Activated T-cell treated with anti-CD3 and anti-CD28 coated beads, Interleukin-2, amount 50 U/mL, for 24 hours (primary cell): ENCODE measurements at regions not wholly inside any gene's neighbourhood (a gene's known extent, or its start where the extent isn't known, plus 50 kb on each side); places are given as distances from the start of the nearest gene placed in this dataset.
"Not testable (repeated sequence)": the region's sequence is repeated elsewhere in the genome, so short reads cannot be mapped to it uniquely, and the experiment has no call there.

Experiments
- DNase-seq: peaks from one replicate; pipeline ENCODE4 v3.0.0-alpha.2; 2020
- H3K27ac Mint-ChIP-seq: 2 replicates; pipeline ENCODE4 v1.8.0; 2020; ENCODE audit warnings: mild to moderate bottlenecking, mixed read lengths
- H3K27me3 Mint-ChIP-seq: 2 replicates; pipeline ENCODE4 v1.8.0; 2020; ENCODE audit warnings: mixed read lengths
- H3K36me3 Mint-ChIP-seq: 2 replicates; pipeline ENCODE4 v1.8.0; 2020; ENCODE audit warnings: low read depth, mixed read lengths
- H3K4me1 Mint-ChIP-seq: 2 replicates; pipeline ENCODE4 v1.8.0; 2020; ENCODE audit warnings: low read depth, mixed read lengths
- H3K4me3 Mint-ChIP-seq: 2 replicates; pipeline ENCODE4 v1.8.0; 2020; ENCODE audit warnings: mild to moderate bottlenecking, moderate library complexity, mixed read lengths
- H3K9me3 Mint-ChIP-seq: 2 replicates; pipeline ENCODE4 v1.8.0; 2020; ENCODE audit warnings: mixed read lengths

GRCh38 chr5:57041570-57041969 is 89.6 kb upstream of the MIER3 start:
- Mint-ChIP-seq H3K27ac (no peak overlapping the region), H3K36me3 (no peaks in the 10 kb centered on the region), H3K4me3 (no peak overlapping the region), H3K9me3 (no peaks in the 10 kb centered on the region), H3K4me1 (no peaks in the 10 kb centered on the region), H3K27me3 (no peaks in the 10 kb centered on the region)
- no peak for DNase-seq

GRCh38 chr5:57042524-57042931 is 90.6 kb upstream of the MIER3 start:
- Mint-ChIP-seq H3K9me3 (no peaks in the 10 kb centered on the region), H3K4me1 (no peaks in the 10 kb centered on the region), H3K4me3 (no peak overlapping the region), H3K36me3 (no peaks in the 10 kb centered on the region), H3K27ac (peak overlapping the region; percentile 7), H3K27me3 (no peaks in the 10 kb centered on the region)
- DNase-seq, result no peak

GRCh38 chr5:57054135-57054534 is 102.2 kb upstream of the MIER3 start:
- Mint-ChIP-seq H3K4me1 (no peaks in the 10 kb centered on the region), H3K27ac (no peak overlapping the region), H3K9me3 (no peaks in the 10 kb centered on the region), H3K4me3 (no peak overlapping the region), H3K27me3 (peaks cover 7% of the 10 kb centered on the region), H3K36me3 (no peaks in the 10 kb centered on the region)
- no peak for DNase-seq

- Mint-ChIP-seq H3K4me3 (no peak overlapping the region), H3K27me3 (peaks cover 7% of the 10 kb centered on the region), H3K9me3 (no peaks in the 10 kb centered on the region), H3K4me1 (no peaks in the 10 kb centered on the region), H3K36me3 (no peaks in the 10 kb centered on the region), H3K27ac (no peak overlapping the region)
- no peak for DNase-seq
These were observed 102.7 kb upstream of the MIER3 start for GRCh38 chr5:57054671-57055070.

- Mint-ChIP-seq H3K27me3 (peaks cover 7% of the 10 kb centered on the region), H3K4me1 (no peaks in the 10 kb centered on the region), H3K4me3 (no peak overlapping the region), H3K36me3 (no peaks in the 10 kb centered on the region), H3K27ac (no peak overlapping the region), H3K9me3 (no peaks in the 10 kb centered on the region)
- DNase-seq, result no peak
These were observed 103.8 kb upstream of the MIER3 start for GRCh38 chr5:57055731-57056130.

GRCh38 chr5:57063773-57064172 is 110.1 kb upstream of the GPBP1 start:
- Mint-ChIP-seq H3K4me1 (no peaks in the 10 kb centered on the region), H3K27ac (no peak overlapping the region), H3K4me3 (no peak overlapping the region), H3K9me3 (peaks cover 4% of the 10 kb centered on the region), H3K36me3 (no peaks in the 10 kb centered on the region), H3K27me3 (peaks cover 14% of the 10 kb centered on the region)
- DNase-seq, result no peak

GRCh38 chr5:57066924-57067596 is 106.8 kb upstream of the GPBP1 start:
- H3K27me3 Mint-ChIP-seq, result peaks cover 13% of the 10 kb centered on the region
- DNase-seq, result no peak

GRCh38 chr5:57067597-57067924 is 106.3 kb upstream of the GPBP1 start:
- Mint-ChIP-seq H3K4me1 (no peaks in the 10 kb centered on the region), H3K9me3 (peaks cover 10% of the 10 kb centered on the region), H3K4me3 (no peak overlapping the region), H3K36me3 (no peaks in the 10 kb centered on the region), H3K27me3 (peaks cover 16% of the 10 kb centered on the region), H3K27ac (no peak overlapping the region)
- DNase-seq, result no peak

More at GRCh38 chr5:57066924-57067596, 106.8 kb upstream of the GPBP1 start:
- H3K36me3 Mint-ChIP-seq, result no peaks in the 10 kb centered on the region
- no peak overlapping the region for H3K27ac Mint-ChIP-seq
- H3K9me3 Mint-ChIP-seq, result peaks cover 10% of the 10 kb centered on the region
- H3K4me1 Mint-ChIP-seq, result no peaks in the 10 kb centered on the region
- no peak overlapping the region for H3K4me3 Mint-ChIP-seq

- Mint-ChIP-seq H3K9me3 (peaks cover 10% of the 10 kb centered on the region), H3K4me1 (no peaks in the 10 kb centered on the region), H3K36me3 (no peaks in the 10 kb centered on the region), H3K27me3 (peaks cover 18% of the 10 kb centered on the region), H3K27ac (no peak overlapping the region), H3K4me3 (no peak overlapping the region)
- no peak for DNase-seq
These were observed 104.6 kb upstream of the GPBP1 start for GRCh38 chr5:57069115-57069835.

- Mint-ChIP-seq H3K27ac (no peak overlapping the region), H3K9me3 (peaks cover 6% of the 10 kb centered on the region), H3K36me3 (no peaks in the 10 kb centered on the region), H3K4me1 (no peaks in the 10 kb centered on the region), H3K27me3 (peaks cover 9% of the 10 kb centered on the region), H3K4me3 (no peak overlapping the region)
- DNase-seq, result no peak
These were observed 101.5 kb upstream of the GPBP1 start for GRCh38 chr5:57072218-57072892.

- Mint-ChIP-seq H3K36me3 (no peaks in the 10 kb centered on the region), H3K4me1 (no peaks in the 10 kb centered on the region), H3K27me3 (peaks cover 5% of the 10 kb centered on the region), H3K27ac (no peak overlapping the region), H3K4me3 (no peak overlapping the region), H3K9me3 (no peaks in the 10 kb centered on the region)
- no peak for DNase-seq
These were observed 91.3 kb upstream of the GPBP1 start for GRCh38 chr5:57082441-57083067.

GRCh38 chr5:57085306-57086081 is 88.4 kb upstream of the GPBP1 start:
- Mint-ChIP-seq H3K27ac (no peak overlapping the region), H3K9me3 (no peaks in the 10 kb centered on the region), H3K27me3 (peaks cover 5% of the 10 kb centered on the region), H3K4me3 (no peak overlapping the region), H3K36me3 (no peaks in the 10 kb centered on the region), H3K4me1 (no peaks in the 10 kb centered on the region)
- DNase-seq, result no peak

GRCh38 chr5:57087947-57088346 is 85.9 kb upstream of the GPBP1 start:
- H3K9me3 Mint-ChIP-seq, H3K4me3 Mint-ChIP-seq, H3K36me3 Mint-ChIP-seq: not testable (repeated sequence)

More at GRCh38 chr5:57087947-57088346, 85.9 kb upstream of the GPBP1 start:
- H3K27ac Mint-ChIP-seq, H3K4me1 Mint-ChIP-seq, H3K27me3 Mint-ChIP-seq, DNase-seq: not testable (repeated sequence)
